ENCODE measurements at regions not wholly inside any gene's neighbourhood (a gene's known extent, or its start where the extent isn't known, plus 50 kb on each side); places are given as distances from the start of the nearest gene placed in this dataset.
"Not testable (repeated sequence)": the region's sequence is repeated elsewhere in the genome, so short reads cannot be mapped to it uniquely, and the experiment has no call there.

DNA sequence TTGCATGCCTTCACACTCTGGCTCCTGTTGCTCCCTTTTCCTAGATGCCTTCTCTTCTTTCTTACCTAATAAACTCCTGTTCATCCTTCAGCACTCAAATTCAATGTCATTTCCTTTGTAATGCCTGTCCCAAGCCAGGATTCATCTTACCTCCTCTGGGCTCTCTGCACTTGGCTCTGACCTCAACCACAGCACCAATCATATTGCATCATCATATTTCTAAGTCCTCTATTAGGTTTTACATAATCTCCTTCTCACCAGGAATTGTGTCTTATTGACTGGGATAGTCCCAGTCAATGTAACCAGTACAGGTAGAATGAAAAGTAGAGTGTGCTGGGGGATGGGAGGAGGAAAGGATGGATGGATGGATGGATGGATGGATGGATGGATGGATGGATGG is 187.1 kb downstream of the NRP2 start:
- DNase-seq (ENCODE audit: low read depth in 6 of 9, low spot score in 9 of 9): no peak

DNA sequence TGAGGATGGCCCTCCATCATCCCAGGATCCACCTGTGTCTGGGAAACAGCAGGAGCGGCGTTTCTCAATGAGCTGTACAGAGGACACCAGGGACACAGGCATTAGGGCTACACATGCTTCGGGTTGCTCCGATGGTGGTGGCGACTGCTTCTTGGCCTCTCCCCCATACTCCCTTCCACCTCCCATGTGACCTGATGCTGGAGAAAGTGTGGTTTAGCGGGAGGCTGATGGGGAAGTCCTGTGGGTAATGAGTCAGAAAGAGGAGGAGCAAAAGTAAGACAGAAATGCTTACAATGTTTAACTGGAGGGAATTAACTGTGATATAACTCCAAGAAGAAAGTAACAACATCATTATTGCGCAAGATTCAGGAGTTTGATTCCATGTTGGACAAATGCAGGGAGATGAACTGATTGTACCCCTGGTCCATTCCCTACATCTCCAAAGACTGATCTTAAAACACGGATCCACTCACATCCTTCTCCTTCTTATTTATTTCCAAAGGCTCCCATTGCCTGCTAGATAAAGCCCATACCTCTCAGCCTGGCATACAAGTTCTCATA is 186.6 kb downstream of the NRP2 start:
- 61% methylated on average over 8 of the region's 8 CpGs for WGBS
- peak in 1 of 9 donors; percentile 13 for DNase-seq (ENCODE audit: low read depth in 6 of 9, low spot score in 9 of 9)
- no peaks in the 10 kb centered on the region for H3K27me3 ChIP-seq (ENCODE audit: control insufficient read depth in 2 of 2, insufficient read depth in 1 of 2, low read length in 1 of 2)
- peaks cover 0 to under 1% of the 10 kb centered on the region in 2 donors for H3K9me3 ChIP-seq (ENCODE audit: control insufficient read depth in 2 of 2, insufficient read depth in 1 of 2, low read length in 1 of 2)
- H3K36me3 ChIP-seq (ENCODE audit: control insufficient read depth in 2 of 2, insufficient read depth in 2 of 2, low read length in 1 of 2): no peaks in the 10 kb centered on the region
- H3K4me3 ChIP-seq (ENCODE audit: low read length in 2 of 2): no peak overlapping the region
- H3K27ac ChIP-seq (ENCODE audit: low read depth in 1 of 2, low read length in 1 of 2): no peak overlapping the region
- H3K4me1 ChIP-seq (ENCODE audit: control insufficient read depth in 2 of 2, insufficient read depth in 2 of 2, low read length in 2 of 2): no peaks in the 10 kb centered on the region

More for the DNA sequence above, 187.1 kb downstream of the NRP2 start:
- H3K9me3 ChIP-seq (ENCODE audit: control insufficient read depth in 2 of 2, insufficient read depth in 1 of 2, low read length in 1 of 2): peaks cover 0 to 6% of the 10 kb centered on the region in 2 donors
- H3K4me1 ChIP-seq (ENCODE audit: control insufficient read depth in 2 of 2, insufficient read depth in 2 of 2, low read length in 2 of 2): no peaks in the 10 kb centered on the region
- no peak overlapping the region for H3K27ac ChIP-seq (ENCODE audit: low read depth in 1 of 2, low read length in 1 of 2)
- H3K27me3 ChIP-seq (ENCODE audit: control insufficient read depth in 2 of 2, insufficient read depth in 1 of 2, low read length in 1 of 2): no peaks in the 10 kb centered on the region
- no peak overlapping the region for H3K4me3 ChIP-seq (ENCODE audit: low read length in 2 of 2)
- no peaks in the 10 kb centered on the region for H3K36me3 ChIP-seq (ENCODE audit: control insufficient read depth in 2 of 2, insufficient read depth in 2 of 2, low read length in 1 of 2)

DNA sequence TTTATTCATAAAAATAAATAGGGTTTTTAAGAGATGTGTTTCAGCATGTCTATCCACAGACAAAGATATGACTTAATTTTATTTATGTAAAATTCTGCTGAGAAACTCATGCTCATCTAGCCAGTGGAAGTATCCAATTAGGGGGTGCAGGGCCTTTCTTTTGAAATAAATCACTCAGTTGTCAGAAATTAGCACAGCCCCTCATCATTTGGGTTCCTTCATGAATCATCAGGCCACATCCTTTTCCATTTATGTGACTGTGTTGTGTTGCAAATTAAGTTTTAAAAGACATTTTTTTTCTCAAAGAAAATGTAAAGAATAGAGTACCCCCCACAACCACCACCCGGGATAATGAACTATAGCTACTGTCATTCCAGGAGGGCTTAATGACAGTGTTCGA is 185.8 kb downstream of the NRP2 start:
- no peak for DNase-seq (ENCODE audit: low read depth in 6 of 9, low spot score in 9 of 9)
- H3K4me1 ChIP-seq (ENCODE audit: control insufficient read depth in 2 of 2, insufficient read depth in 2 of 2, low read length in 2 of 2): no peaks in the 10 kb centered on the region
- H3K27ac ChIP-seq (ENCODE audit: low read depth in 1 of 2, low read length in 1 of 2): no peak overlapping the region
- H3K4me3 ChIP-seq (ENCODE audit: low read length in 2 of 2): no peak overlapping the region
- H3K27me3 ChIP-seq (ENCODE audit: control insufficient read depth in 2 of 2, insufficient read depth in 1 of 2, low read length in 1 of 2): no peaks in the 10 kb centered on the region
- no peaks in the 10 kb centered on the region for H3K36me3 ChIP-seq (ENCODE audit: control insufficient read depth in 2 of 2, insufficient read depth in 2 of 2, low read length in 1 of 2)
- WGBS: 98% methylated on average over 2 of the region's 2 CpGs
- H3K9me3 ChIP-seq (ENCODE audit: control insufficient read depth in 2 of 2, insufficient read depth in 1 of 2, low read length in 1 of 2): no peaks in the 10 kb centered on the region

DNA sequence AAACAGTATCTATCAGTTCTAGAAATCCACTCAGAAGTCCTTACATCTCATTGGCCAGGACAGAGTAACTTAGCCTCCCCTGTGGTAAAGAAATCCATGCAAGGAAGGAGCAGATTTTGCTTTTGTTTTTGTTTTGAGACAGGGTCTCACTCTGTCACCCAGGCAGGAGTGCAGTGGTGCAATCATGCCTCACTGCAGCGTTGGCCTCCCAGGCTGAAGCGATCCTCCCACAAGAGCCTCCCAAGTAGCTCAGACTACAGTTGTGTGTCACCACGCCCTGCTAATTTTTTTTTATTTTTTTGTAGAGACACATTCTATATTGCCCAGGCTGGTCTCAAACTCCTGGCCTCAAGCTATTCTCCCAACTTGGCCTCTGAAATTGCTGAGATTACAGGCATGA is 185.1 kb downstream of the NRP2 start:
- WGBS: 95% methylated on average over 3 of the region's 3 CpGs
- H3K4me1 ChIP-seq (ENCODE audit: control insufficient read depth in 2 of 2, insufficient read depth in 2 of 2, low read length in 2 of 2): no peaks in the 10 kb centered on the region
- H3K9me3 ChIP-seq (ENCODE audit: control insufficient read depth in 2 of 2, insufficient read depth in 1 of 2, low read length in 1 of 2): no peaks in the 10 kb centered on the region
- no peaks in the 10 kb centered on the region for H3K36me3 ChIP-seq (ENCODE audit: control insufficient read depth in 2 of 2, insufficient read depth in 2 of 2, low read length in 1 of 2)
- H3K27ac ChIP-seq (ENCODE audit: low read depth in 1 of 2, low read length in 1 of 2): no peak overlapping the region
- no peak for DNase-seq (ENCODE audit: low read depth in 6 of 9, low spot score in 9 of 9)
- H3K27me3 ChIP-seq (ENCODE audit: control insufficient read depth in 2 of 2, insufficient read depth in 1 of 2, low read length in 1 of 2): no peaks in the 10 kb centered on the region
- H3K4me3 ChIP-seq (ENCODE audit: low read length in 2 of 2): no peak overlapping the region

DNA sequence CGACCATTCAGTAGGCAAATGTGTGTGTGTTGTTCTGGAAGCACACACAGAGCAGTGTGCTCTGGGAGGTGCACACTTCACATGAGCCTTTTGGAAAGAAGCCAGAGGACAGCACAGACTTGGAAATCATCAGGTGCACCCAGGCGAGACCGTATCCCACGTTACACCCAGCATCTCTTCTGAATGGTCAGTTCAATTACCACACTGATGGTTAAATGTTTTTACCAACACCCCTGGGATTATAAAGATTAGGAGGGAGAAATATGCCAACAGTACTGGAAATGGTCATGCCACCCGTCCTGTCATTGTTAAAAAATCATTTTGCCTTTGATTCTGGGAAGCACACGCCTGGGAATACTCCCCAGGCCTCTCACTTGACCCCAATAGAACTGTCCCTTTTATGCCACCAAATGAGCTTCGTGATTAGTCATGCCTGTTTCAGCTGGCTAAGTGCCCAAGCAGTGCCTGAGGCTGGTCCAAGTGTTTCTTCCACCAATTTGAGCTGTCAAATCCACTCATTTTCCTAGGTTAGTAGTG is 183.7 kb downstream of the NRP2 start:
- no peaks in the 10 kb centered on the region for H3K4me1 ChIP-seq (ENCODE audit: control insufficient read depth in 2 of 2, insufficient read depth in 2 of 2, low read length in 2 of 2)
- H3K9me3 ChIP-seq (ENCODE audit: control insufficient read depth in 2 of 2, insufficient read depth in 1 of 2, low read length in 1 of 2): no peaks in the 10 kb centered on the region
- 90% methylated on average over 7 of the region's 7 CpGs for WGBS
- no peak for DNase-seq (ENCODE audit: low read depth in 6 of 9, low spot score in 9 of 9)
- no peak overlapping the region for H3K4me3 ChIP-seq (ENCODE audit: low read length in 2 of 2)
- H3K36me3 ChIP-seq (ENCODE audit: control insufficient read depth in 2 of 2, insufficient read depth in 2 of 2, low read length in 1 of 2): no peaks in the 10 kb centered on the region
- no peaks in the 10 kb centered on the region for H3K27me3 ChIP-seq (ENCODE audit: control insufficient read depth in 2 of 2, insufficient read depth in 1 of 2, low read length in 1 of 2)
- H3K27ac ChIP-seq (ENCODE audit: low read depth in 1 of 2, low read length in 1 of 2): no peak overlapping the region

DNA sequence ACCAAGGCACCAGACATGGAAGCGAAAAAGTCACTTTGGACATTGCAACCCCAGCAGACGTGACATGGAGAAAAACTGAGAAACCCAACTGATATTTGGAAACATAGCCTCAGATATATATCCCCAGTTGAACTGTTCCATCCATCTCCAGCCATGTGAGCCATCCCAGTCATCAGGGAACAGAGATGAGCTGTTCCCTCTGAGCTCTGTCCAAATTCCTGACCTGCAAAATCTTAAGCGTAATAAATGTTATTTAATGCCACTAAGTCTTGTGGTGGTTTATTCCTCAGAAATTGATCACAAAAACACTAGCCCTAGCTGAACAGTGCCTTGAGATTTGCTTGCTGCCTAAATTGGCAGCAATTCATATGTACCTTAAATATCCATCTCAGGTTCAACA is 182.8 kb downstream of the NRP2 start:
- Histone ChIP-seq H3K9me3 (ENCODE audit: control insufficient read depth in 2 of 2, insufficient read depth in 1 of 2, low read length in 1 of 2) (no peaks in the 10 kb centered on the region), H3K27ac (ENCODE audit: low read depth in 1 of 2, low read length in 1 of 2) (no peak overlapping the region), H3K4me1 (ENCODE audit: control insufficient read depth in 2 of 2, insufficient read depth in 2 of 2, low read length in 2 of 2) (no peaks in the 10 kb centered on the region), H3K27me3 (ENCODE audit: control insufficient read depth in 2 of 2, insufficient read depth in 1 of 2, low read length in 1 of 2) (no peaks in the 10 kb centered on the region), H3K4me3 (ENCODE audit: low read length in 2 of 2) (no peak overlapping the region), H3K36me3 (ENCODE audit: control insufficient read depth in 2 of 2, insufficient read depth in 2 of 2, low read length in 1 of 2) (no peaks in the 10 kb centered on the region)
- 97% methylated on average over 3 of the region's 3 CpGs for WGBS
- DNase-seq (ENCODE audit: low read depth in 6 of 9, low spot score in 9 of 9): no peak

DNA sequence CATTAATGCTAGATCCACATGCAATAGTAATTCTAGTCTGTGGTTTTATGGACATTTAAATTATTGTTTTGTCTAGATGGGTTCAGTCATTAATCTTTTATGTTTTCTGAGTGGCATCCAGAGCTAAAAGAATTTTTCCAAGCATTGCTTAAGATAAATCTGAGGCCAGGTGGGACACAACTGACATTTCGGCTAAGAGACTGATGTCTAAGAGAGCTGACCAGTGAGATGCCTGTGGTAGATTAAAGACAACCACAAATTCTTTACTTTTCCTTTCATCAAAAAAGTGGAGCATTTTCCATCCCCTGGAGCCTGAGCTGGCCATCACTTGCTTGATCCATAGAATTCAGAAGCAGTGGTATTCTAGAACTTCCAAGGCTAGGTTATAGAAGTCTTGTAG is 182.2 kb downstream of the NRP2 start:
- H3K4me3 ChIP-seq (ENCODE audit: low read length in 2 of 2): no peak overlapping the region
- no peak for DNase-seq (ENCODE audit: low read depth in 6 of 9, low spot score in 9 of 9)

DNA sequence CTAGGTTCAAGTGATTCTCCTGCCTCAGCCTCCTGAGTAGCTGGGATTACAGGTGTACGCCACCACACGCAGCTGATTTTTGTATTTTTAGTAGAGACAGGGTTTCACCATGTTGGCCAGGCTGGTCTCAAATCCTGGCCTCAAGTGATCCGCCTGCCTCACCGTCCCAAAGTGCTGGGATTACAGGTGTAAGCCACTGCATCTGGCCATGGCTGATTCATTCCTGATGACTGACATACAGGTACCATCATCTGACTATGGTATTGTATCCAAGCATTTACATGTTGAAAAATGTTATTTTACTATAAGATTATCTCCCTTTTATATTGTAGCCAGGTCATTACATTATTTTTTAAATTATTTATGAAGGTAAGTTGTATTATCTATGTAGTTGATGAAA is 180.5 kb downstream of the NRP2 start:
- 98% methylated on average over 4 of the region's 4 CpGs for WGBS
- H3K4me1 ChIP-seq (ENCODE audit: control insufficient read depth in 2 of 2, insufficient read depth in 2 of 2, low read length in 2 of 2); H3K27me3 ChIP-seq (ENCODE audit: control insufficient read depth in 2 of 2, insufficient read depth in 1 of 2, low read length in 1 of 2); H3K36me3 ChIP-seq (ENCODE audit: control insufficient read depth in 2 of 2, insufficient read depth in 2 of 2, low read length in 1 of 2); H3K4me3 ChIP-seq (ENCODE audit: low read length in 2 of 2); DNase-seq (ENCODE audit: low read depth in 6 of 9, low spot score in 9 of 9); H3K9me3 ChIP-seq (ENCODE audit: control insufficient read depth in 2 of 2, insufficient read depth in 1 of 2, low read length in 1 of 2); H3K27ac ChIP-seq (ENCODE audit: low read depth in 1 of 2, low read length in 1 of 2): not testable (repeated sequence)

More for the DNA sequence above, 182.2 kb downstream of the NRP2 start:
- WGBS: 96% methylated on average over 1 of the region's 1 CpG
- Histone ChIP-seq H3K36me3 (ENCODE audit: control insufficient read depth in 2 of 2, insufficient read depth in 2 of 2, low read length in 1 of 2) (no peaks in the 10 kb centered on the region), H3K4me1 (ENCODE audit: control insufficient read depth in 2 of 2, insufficient read depth in 2 of 2, low read length in 2 of 2) (no peaks in the 10 kb centered on the region), H3K9me3 (ENCODE audit: control insufficient read depth in 2 of 2, insufficient read depth in 1 of 2, low read length in 1 of 2) (no peaks in the 10 kb centered on the region), H3K27ac (ENCODE audit: low read depth in 1 of 2, low read length in 1 of 2) (no peak overlapping the region), H3K27me3 (ENCODE audit: control insufficient read depth in 2 of 2, insufficient read depth in 1 of 2, low read length in 1 of 2) (no peaks in the 10 kb centered on the region)

DNA sequence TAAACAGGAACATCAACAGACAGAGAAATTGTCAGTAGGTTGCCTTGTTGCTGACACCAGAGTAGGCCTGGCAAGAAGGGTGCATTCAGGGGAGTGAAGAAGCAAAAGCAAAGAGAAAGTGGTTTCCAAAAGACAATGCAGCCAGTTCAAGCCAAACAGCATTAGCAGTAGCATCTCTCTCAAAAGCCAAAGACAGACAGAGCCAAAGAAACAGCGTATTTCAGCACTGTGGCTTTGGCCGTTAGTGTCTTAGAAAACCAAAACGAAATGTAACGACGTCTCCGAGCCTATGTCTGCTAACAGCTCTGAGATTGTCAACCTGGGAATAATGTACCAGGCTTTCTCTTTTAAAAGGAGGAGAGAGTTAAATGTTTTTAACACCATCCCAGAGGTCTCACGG is 178.6 kb downstream of the NRP2 start:
- no peaks in the 10 kb centered on the region for H3K27me3 ChIP-seq (ENCODE audit: control insufficient read depth in 2 of 2, insufficient read depth in 1 of 2, low read length in 1 of 2)
- H3K36me3 ChIP-seq (ENCODE audit: control insufficient read depth in 2 of 2, insufficient read depth in 2 of 2, low read length in 1 of 2): no peaks in the 10 kb centered on the region
- WGBS: 93% methylated on average over 7 of the region's 7 CpGs
- H3K4me3 ChIP-seq (ENCODE audit: low read length in 2 of 2): no peak overlapping the region
- no peak overlapping the region for H3K27ac ChIP-seq (ENCODE audit: low read depth in 1 of 2, low read length in 1 of 2)
- H3K9me3 ChIP-seq (ENCODE audit: control insufficient read depth in 2 of 2, insufficient read depth in 1 of 2, low read length in 1 of 2): no peaks in the 10 kb centered on the region
- no peak for DNase-seq (ENCODE audit: low read depth in 6 of 9, low spot score in 9 of 9)
- no peaks in the 10 kb centered on the region for H3K4me1 ChIP-seq (ENCODE audit: control insufficient read depth in 2 of 2, insufficient read depth in 2 of 2, low read length in 2 of 2)

DNA sequence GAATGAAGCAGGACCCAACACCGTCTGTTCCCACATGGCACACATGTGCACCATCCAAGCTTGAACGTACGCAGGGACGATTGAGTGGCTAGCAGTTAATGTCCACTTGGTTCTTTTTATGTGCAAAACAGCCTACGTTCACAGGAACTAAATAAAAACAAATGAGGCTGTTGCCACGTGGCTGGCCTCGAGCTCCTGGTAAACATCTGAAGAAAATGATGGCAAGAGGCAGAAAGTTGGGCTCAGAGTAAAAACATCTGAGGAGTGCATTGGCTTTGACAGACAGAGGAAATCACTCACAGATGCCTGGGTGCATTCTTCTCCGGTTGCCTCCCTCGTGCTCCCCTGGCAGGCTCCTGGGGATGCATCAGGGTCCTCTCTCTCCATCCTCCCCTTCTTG is 177.9 kb downstream of the NRP2 start:
- no peak overlapping the region for H3K4me3 ChIP-seq (ENCODE audit: low read length in 2 of 2)
- WGBS: 90% methylated on average over 9 of the region's 9 CpGs
- H3K27ac ChIP-seq (ENCODE audit: low read depth in 1 of 2, low read length in 1 of 2): no peak overlapping the region
- H3K27me3 ChIP-seq (ENCODE audit: control insufficient read depth in 2 of 2, insufficient read depth in 1 of 2, low read length in 1 of 2): no peaks in the 10 kb centered on the region
- no peaks in the 10 kb centered on the region for H3K4me1 ChIP-seq (ENCODE audit: control insufficient read depth in 2 of 2, insufficient read depth in 2 of 2, low read length in 2 of 2)
- no peaks in the 10 kb centered on the region for H3K36me3 ChIP-seq (ENCODE audit: control insufficient read depth in 2 of 2, insufficient read depth in 2 of 2, low read length in 1 of 2)
- DNase-seq (ENCODE audit: low read depth in 6 of 9, low spot score in 9 of 9): no peak
- H3K9me3 ChIP-seq (ENCODE audit: control insufficient read depth in 2 of 2, insufficient read depth in 1 of 2, low read length in 1 of 2): no peaks in the 10 kb centered on the region

All from thymus (tissue), 11 donors.